ENCODE measurements at regions not wholly inside any gene's neighbourhood (a gene's known extent, or its start where the extent isn't known, plus 50 kb on each side); places are given as distances from the start of the nearest gene placed in this dataset.

GRCh38 chrX:45889471-45889870, 655.8 kb downstream of the ZNF674 start:
- Histone ChIP-seq H3K27ac (replicated peaks) (no peak overlapping the region), H3K4me3 (replicated peaks; ENCODE audit: insufficient read depth, low read length) (no peak overlapping the region), H3K27me3 (ENCODE audit: insufficient read depth, poor library complexity, severe bottlenecking) (no peaks in the 10 kb centered on the region)
- TF ChIP-seq REST (IDR thresholded peaks at IDR 0.05; ENCODE audit: insufficient replicate concordance, low read depth) = no peak
- TF ChIP-seq GABPA (IDR thresholded peaks at IDR 0.05; ENCODE audit: low read depth) = no peak
- TF ChIP-seq CTCF (IDR thresholded peaks at IDR 0.05; ENCODE audit: insufficient read depth, low read length) = no peak
- TF ChIP-seq SPI1 (IDR thresholded peaks at IDR 0.05; ENCODE audit: borderline replicate concordance, low read depth) = no peak
- TF ChIP-seq POLR2AphosphoS5 (IDR thresholded peaks at IDR 0.05; ENCODE audit: low read depth) = no peak
- DNase-seq (ENCODE audit: low read depth in 1 of 2, low spot score in 1 of 2) = no peak

GRCh38 chrX:45888518-45888917, 656.7 kb downstream of the ZNF674 start:
- DNase-seq (ENCODE audit: low read depth in 1 of 2, low spot score in 1 of 2) = no peak
- no peaks in the 10 kb centered on the region for H3K27me3 ChIP-seq (ENCODE audit: insufficient read depth, poor library complexity, severe bottlenecking)
- TF ChIP-seq POLR2AphosphoS5 (IDR thresholded peaks at IDR 0.05; ENCODE audit: low read depth) (no peak), CTCF (IDR thresholded peaks at IDR 0.05; ENCODE audit: insufficient read depth, low read length) (no peak), REST (IDR thresholded peaks at IDR 0.05; ENCODE audit: insufficient replicate concordance, low read depth) (no peak), SPI1 (IDR thresholded peaks at IDR 0.05; ENCODE audit: borderline replicate concordance, low read depth) (no peak), GABPA (IDR thresholded peaks at IDR 0.05; ENCODE audit: low read depth) (no peak)
- H3K4me3 ChIP-seq (replicated peaks; ENCODE audit: insufficient read depth, low read length) = no peak overlapping the region
- no peak overlapping the region for H3K27ac ChIP-seq (replicated peaks)

- no peak overlapping the region for H3K4me3 ChIP-seq (replicated peaks; ENCODE audit: insufficient read depth, low read length)
- no peak for DNase-seq (ENCODE audit: low read depth in 1 of 2, low spot score in 1 of 2)
- H3K27me3 ChIP-seq (ENCODE audit: insufficient read depth, poor library complexity, severe bottlenecking) = no peaks in the 10 kb centered on the region
- no peak overlapping the region for H3K27ac ChIP-seq (replicated peaks)
- TF ChIP-seq CTCF (IDR thresholded peaks at IDR 0.05; ENCODE audit: insufficient read depth, low read length) (no peak), REST (IDR thresholded peaks at IDR 0.05; ENCODE audit: insufficient replicate concordance, low read depth) (no peak), GABPA (IDR thresholded peaks at IDR 0.05; ENCODE audit: low read depth) (no peak), POLR2AphosphoS5 (IDR thresholded peaks at IDR 0.05; ENCODE audit: low read depth) (no peak), SPI1 (IDR thresholded peaks at IDR 0.05; ENCODE audit: borderline replicate concordance, low read depth) (no peak)
Measured at GRCh38 chrX:45885931-45886330, 659.3 kb downstream of the ZNF674 start.
